ENCODE measurements at regions not wholly inside any gene's neighbourhood (a gene's known extent, or its start where the extent isn't known, plus 50 kb on each side); places are given as distances from the start of the nearest gene placed in this dataset.

DNA sequence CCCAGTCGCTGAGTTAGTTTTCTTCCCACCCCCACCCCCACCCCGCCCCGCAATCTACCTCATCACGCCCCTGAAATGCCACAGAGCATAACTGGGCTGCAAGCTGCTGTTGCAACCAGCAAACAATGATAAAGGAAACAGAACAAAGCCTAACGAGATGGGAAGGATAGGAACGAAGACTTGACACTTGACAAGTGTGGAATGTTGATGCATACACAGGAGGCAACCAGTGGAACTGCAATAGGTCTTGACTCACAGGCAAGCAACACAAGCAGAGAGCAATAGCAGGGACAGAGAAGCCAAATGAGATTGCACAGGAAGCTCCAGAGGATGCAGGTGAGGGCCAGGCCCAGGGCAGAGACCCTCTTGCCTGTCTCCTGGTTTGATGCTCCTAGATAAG lies 225.9 kb downstream of the IGSF11 start:
- no peaks in the 10 kb centered on the region for H3K4me1 ChIP-seq
- H3K9me3 ChIP-seq = no peaks in the 10 kb centered on the region
- H3K36me3 ChIP-seq (ENCODE audit: insufficient read depth in 1 of 2, low read depth in 1 of 2) = no peaks in the 10 kb centered on the region
- no peak overlapping the region for H3K4me3 ChIP-seq
- no peaks in the 10 kb centered on the region for H3K27me3 ChIP-seq (ENCODE audit: insufficient read depth in 3 of 3, low read length in 2 of 3)
- TF ChIP-seq, protein P1, sequence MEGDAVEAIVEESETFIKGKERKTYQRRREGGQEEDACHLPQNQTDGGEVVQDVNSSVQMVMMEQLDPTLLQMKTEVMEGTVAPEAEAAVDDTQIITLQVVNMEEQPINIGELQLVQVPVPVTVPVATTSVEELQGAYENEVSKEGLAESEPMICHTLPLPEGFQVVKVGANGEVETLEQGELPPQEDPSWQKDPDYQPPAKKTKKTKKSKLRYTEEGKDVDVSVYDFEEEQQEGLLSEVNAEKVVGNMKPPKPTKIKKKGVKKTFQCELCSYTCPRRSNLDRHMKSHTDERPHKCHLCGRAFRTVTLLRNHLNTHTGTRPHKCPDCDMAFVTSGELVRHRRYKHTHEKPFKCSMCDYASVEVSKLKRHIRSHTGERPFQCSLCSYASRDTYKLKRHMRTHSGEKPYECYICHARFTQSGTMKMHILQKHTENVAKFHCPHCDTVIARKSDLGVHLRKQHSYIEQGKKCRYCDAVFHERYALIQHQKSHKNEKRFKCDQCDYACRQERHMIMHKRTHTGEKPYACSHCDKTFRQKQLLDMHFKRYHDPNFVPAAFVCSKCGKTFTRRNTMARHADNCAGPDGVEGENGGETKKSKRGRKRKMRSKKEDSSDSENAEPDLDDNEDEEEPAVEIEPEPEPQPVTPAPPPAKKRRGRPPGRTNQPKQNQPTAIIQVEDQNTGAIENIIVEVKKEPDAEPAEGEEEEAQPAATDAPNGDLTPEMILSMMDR (IDR thresholded peaks at IDR 0.05) = no peak
- ATAC-seq = no peak
- H3K27ac ChIP-seq = no peak overlapping the region
- intact Hi-C loops (cut with DNase I) = no loop called here
- 60 to 65% (median 63%) methylated on average over 6 of the region's 6 CpGs for WGBS, 3 donors
- no peak for DNase-seq

DNA sequence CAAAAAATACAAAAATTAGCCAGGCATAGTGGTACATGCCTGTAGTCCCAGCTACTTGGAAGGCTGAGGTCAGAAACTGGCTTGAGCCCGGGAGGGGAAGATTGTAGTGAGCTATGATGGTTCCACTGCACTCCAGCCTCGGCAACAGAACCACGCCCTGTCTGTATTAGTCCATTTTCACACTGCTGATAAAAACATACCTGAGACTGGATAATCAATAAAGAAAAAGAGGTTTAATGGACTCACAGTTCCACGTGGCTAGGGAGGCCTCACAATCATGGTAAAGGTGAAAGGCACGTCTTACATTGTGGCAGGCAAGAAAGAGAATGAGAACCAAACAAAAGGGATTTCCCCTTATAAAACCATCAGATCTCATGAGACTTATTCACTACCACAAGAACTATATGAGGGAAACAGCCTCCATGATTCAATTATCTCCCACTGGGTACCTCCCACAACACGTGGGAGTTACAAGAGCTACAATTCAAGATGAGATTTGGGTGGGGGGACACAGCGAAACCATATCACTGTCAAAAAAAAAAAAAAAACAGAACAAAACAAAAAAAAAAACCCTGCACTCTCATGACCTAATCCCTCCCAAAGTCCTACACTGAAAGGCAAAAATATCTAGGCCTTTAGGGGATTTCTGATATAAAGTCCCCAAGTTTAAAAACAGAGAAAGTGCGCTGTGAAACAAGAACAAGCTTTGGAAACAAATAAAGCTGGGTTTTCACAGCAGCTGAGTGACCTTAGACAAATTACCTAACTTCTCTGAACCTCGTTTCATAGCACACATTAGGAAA lies 224.7 kb downstream of the IGSF11 start:
- 72 to 77% (median 74%) methylated on average over 9 of the region's 9 CpGs for WGBS, 3 donors
- H3K27me3 ChIP-seq (ENCODE audit: insufficient read depth in 3 of 3, low read length in 2 of 3) = no peaks in the 10 kb centered on the region
- no peaks in the 10 kb centered on the region for H3K36me3 ChIP-seq (ENCODE audit: insufficient read depth in 1 of 2, low read depth in 1 of 2)
- intact Hi-C loops (cut with DNase I) = no loop called here
- no peak for ATAC-seq
- DNase-seq = no peak
- no peaks in the 10 kb centered on the region for H3K9me3 ChIP-seq
- H3K4me3 ChIP-seq = no peak overlapping the region
- TF ChIP-seq, protein P1 (IDR thresholded peaks at IDR 0.05) = no peak
- no peak overlapping the region for H3K27ac ChIP-seq
- no peaks in the 10 kb centered on the region for H3K4me1 ChIP-seq

DNA sequence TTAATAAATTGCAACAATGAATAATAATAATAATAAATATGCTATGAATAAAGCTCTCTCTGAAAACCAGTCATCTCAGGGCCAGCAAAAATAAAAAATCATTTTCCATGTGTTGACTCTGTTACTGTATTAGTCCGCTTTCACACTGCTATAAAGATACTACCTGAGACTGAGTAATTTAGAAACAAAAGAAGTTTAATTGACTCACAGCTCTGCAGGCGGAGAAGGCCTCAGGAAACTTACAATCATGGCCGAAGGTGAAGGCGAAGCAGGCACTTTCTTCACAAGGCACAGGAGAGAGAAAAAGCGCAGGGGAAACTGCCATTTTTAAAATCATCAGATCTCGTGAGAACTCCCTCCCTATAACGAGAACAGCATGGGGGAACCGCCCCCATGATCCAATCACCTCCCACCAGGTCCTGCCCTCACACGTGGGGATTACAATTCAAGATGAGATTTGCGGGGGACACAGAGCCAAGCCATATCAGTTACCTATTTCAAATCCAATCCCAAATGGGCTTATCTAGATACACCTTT lies 224.1 kb downstream of the IGSF11 start:
- no peak for DNase-seq
- TF ChIP-seq, protein P1 (IDR thresholded peaks at IDR 0.05) = no peak

DNA sequence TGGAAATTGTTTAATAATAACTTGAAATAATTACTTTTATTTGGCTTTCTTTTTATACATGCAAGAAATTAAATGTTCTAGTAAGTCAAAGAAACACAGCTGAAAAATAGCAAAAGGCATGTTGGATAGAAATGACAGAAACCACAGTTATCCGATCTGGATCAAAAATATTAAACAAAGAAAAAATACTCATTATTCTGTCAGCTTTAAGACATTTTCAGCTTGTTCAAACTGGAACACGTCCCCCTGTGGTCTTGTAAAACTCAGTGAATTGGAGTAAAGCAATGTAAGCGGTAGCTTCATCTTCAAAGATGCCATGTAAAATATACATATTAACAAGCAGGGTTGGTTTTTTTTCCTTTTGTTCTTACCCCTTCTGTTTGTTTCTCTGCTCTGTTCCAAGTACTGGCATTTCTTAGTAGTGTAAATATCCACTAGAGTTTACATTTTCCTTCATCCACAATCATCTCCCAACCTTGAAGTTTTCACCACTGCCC lies 223.4 kb downstream of the IGSF11 start:
- no peak for DNase-seq
- H3K9me3 ChIP-seq = no peaks in the 10 kb centered on the region
- H3K4me1 ChIP-seq = no peaks in the 10 kb centered on the region
- H3K36me3 ChIP-seq (ENCODE audit: insufficient read depth in 1 of 2, low read depth in 1 of 2) = no peaks in the 10 kb centered on the region
- TF ChIP-seq, protein P1 (IDR thresholded peaks at IDR 0.05) = no peak
- intact Hi-C loops (cut with DNase I) = no loop called here
- H3K27me3 ChIP-seq (ENCODE audit: insufficient read depth in 3 of 3, low read length in 2 of 3) = no peaks in the 10 kb centered on the region
- no peak overlapping the region for H3K27ac ChIP-seq
- WGBS, 3 donors = 69 to 75% (median 70%) methylated on average over 3 of the region's 3 CpGs
- no peak overlapping the region for H3K4me3 ChIP-seq
- no peak for ATAC-seq

More for the DNA sequence above, 224.1 kb downstream of the IGSF11 start:
- no peaks in the 10 kb centered on the region for H3K36me3 ChIP-seq (ENCODE audit: insufficient read depth in 1 of 2, low read depth in 1 of 2)
- no peak overlapping the region for H3K4me3 ChIP-seq
- no peak for ATAC-seq
- WGBS, 3 donors = 70 to 74% (median 72%) methylated on average over 10 of the region's 10 CpGs
- no peaks in the 10 kb centered on the region for H3K27me3 ChIP-seq (ENCODE audit: insufficient read depth in 3 of 3, low read length in 2 of 3)
- no peaks in the 10 kb centered on the region for H3K9me3 ChIP-seq
- intact Hi-C loops (cut with DNase I) = no loop called here
- no peaks in the 10 kb centered on the region for H3K4me1 ChIP-seq
- H3K27ac ChIP-seq = no peak overlapping the region
